Fibroblast of villous mesenchyme (primary cell): ENCODE measurements at regions not wholly inside any gene's neighbourhood (a gene's known extent, or its start where the extent isn't known, plus 50 kb on each side); places are given as distances from the start of the nearest gene placed in this dataset.
"Not testable (repeated sequence)": the region's sequence is repeated elsewhere in the genome, so short reads cannot be mapped to it uniquely, and the experiment has no call there.

Experiments used
- DNase-seq: peaks from one replicate; pipeline ENCODE4 v3.0.0-alpha.2; 2010; ENCODE audit warnings: low read depth
- H3K4me3 ChIP-seq: 2 replicates; pipeline ENCODE4 v1.5.1; 2011; ENCODE audit warnings: low read depth, mild to moderate bottlenecking, low read length
- CTCF ChIP-seq: IDR thresholded peaks from 2 replicates; pipeline ENCODE4 v1.5.1; 2012; ENCODE audit warnings: low read depth, mild to moderate bottlenecking, low read length; ENCODE audit not compliant: insufficient read depth

GRCh38 chr17:33873201-33873617, 381.9 kb upstream of the CCL2 start:
- no peak for TF ChIP-seq CTCF
- H3K4me3 ChIP-seq = no peak overlapping the region
- DNase-seq = no peak

- DNase-seq = no peak
- no peak overlapping the region for H3K4me3 ChIP-seq
- no peak for TF ChIP-seq CTCF
These were observed 380.4 kb upstream of the CCL2 start for GRCh38 chr17:33874617-33875060.

- no peak for TF ChIP-seq CTCF
- DNase-seq = no peak
- H3K4me3 ChIP-seq = no peak overlapping the region
These were observed 379.1 kb upstream of the CCL2 start for GRCh38 chr17:33875973-33876372.

- H3K4me3 ChIP-seq, DNase-seq: not testable (repeated sequence)
These were observed 372.8 kb upstream of the CCL2 start for GRCh38 chr17:33882273-33882672.

GRCh38 chr17:33882677-33883076, 372.4 kb upstream of the CCL2 start:
- H3K4me3 ChIP-seq, DNase-seq: not testable (repeated sequence)

- TF ChIP-seq CTCF = no peak
- no peak for DNase-seq
- H3K4me3 ChIP-seq = no peak overlapping the region
These were observed 366.6 kb upstream of the CCL2 start for GRCh38 chr17:33888455-33888854.

- no peak for TF ChIP-seq CTCF
- DNase-seq = no peak
- H3K4me3 ChIP-seq = no peak overlapping the region
These were observed 366.0 kb upstream of the CCL2 start for GRCh38 chr17:33889040-33889439.

GRCh38 chr17:33889766-33890165, 365.3 kb upstream of the CCL2 start:
- no peak for DNase-seq

More at GRCh38 chr17:33889766-33890165, 365.3 kb upstream of the CCL2 start:
- H3K4me3 ChIP-seq = no peak overlapping the region
- TF ChIP-seq CTCF = no peak
